Ascending aorta (tissue), 2 donors: ENCODE measurements at regions not wholly inside any gene's neighbourhood (a gene's known extent, or its start where the extent isn't known, plus 50 kb on each side); places are given as distances from the start of the nearest gene placed in this dataset.

ENCODE experiments used
- DNase-seq, 2 donors: peaks; one replicate each; pipeline ENCODE4 v3.0.0-alpha.2; 2019; ENCODE audit warnings: low spot score in 2 of 2
- H3K27ac ChIP-seq, 2 donors: fragments of 200-600 bp; sonication (generic); one replicate each; pipeline ENCODE4 v1.5.1; 2016 to 2017; ENCODE audit warnings: mild to moderate bottlenecking in 1 of 2
- H3K27me3 ChIP-seq: fragments of 200-600 bp; sonication (generic); one replicate; pipeline ENCODE4 v1.5.1; 2017
- H3K36me3 ChIP-seq, 2 donors: fragments of 200-600 bp; sonication (generic); one replicate each; pipeline ENCODE4 v1.5.1; 2016
- H3K4me1 ChIP-seq, 2 donors: fragments of 200-600 bp; sonication (generic); one replicate each; pipeline ENCODE4 v1.5.1; 2016 to 2017; ENCODE audit warnings: mild to moderate bottlenecking in 1 of 2
- H3K4me3 ChIP-seq, 2 donors: fragments of 200-600 bp; sonication (generic); one replicate each; pipeline ENCODE4 v1.5.1; 2016 to 2017; ENCODE audit warnings: mild to moderate bottlenecking in 1 of 2
- H3K9me3 ChIP-seq, 2 donors: fragments of 200-600 bp; sonication (generic); one replicate each; pipeline ENCODE4 v1.5.1; 2016
- CTCF ChIP-seq, 3 experiments: fragments of 200-600 bp in 2 of 3; fragments of 450-650 bp in 1 of 3; sonication (generic) in 2 of 3; IDR thresholded peaks; one replicate each; pipeline ENCODE4 v1.5.1; 2016 to 2019; ENCODE audit warnings: antibody characterized with exemption in 3 of 3, mild to moderate bottlenecking in 1 of 3, moderate library complexity in 1 of 3
- intact Hi-C: fragments of 100-400 bp; cut with DNase I; formaldehyde crosslinking; loops from one replicate; pipeline ENCODE4 v1.15.1; 2023

GRCh38 chr20:55515832-55516231, 489.5 kb downstream of the CBLN4 start:
- H3K4me3 ChIP-seq: no peak overlapping the region
- intact Hi-C loops: no loop called here
- H3K27me3 ChIP-seq: no peaks in the 10 kb centered on the region
- no peaks in the 10 kb centered on the region for H3K4me1 ChIP-seq
- no peaks in the 10 kb centered on the region for H3K36me3 ChIP-seq
- TF ChIP-seq CTCF (IDR thresholded peaks at IDR 0.05): no peak
- no peak for DNase-seq
- no peak overlapping the region for H3K27ac ChIP-seq
- no peaks in the 10 kb centered on the region for H3K9me3 ChIP-seq

- no peak for DNase-seq
- H3K36me3 ChIP-seq: no peaks in the 10 kb centered on the region
- H3K4me1 ChIP-seq: no peaks in the 10 kb centered on the region
- H3K9me3 ChIP-seq: no peaks in the 10 kb centered on the region
- no peak for TF ChIP-seq CTCF (IDR thresholded peaks at IDR 0.05)
- no peaks in the 10 kb centered on the region for H3K27me3 ChIP-seq
- no peak overlapping the region for H3K4me3 ChIP-seq
- intact Hi-C loops: no loop called here
- H3K27ac ChIP-seq: no peak overlapping the region
These were observed 490.8 kb downstream of the CBLN4 start for GRCh38 chr20:55514531-55514930.

DNA sequence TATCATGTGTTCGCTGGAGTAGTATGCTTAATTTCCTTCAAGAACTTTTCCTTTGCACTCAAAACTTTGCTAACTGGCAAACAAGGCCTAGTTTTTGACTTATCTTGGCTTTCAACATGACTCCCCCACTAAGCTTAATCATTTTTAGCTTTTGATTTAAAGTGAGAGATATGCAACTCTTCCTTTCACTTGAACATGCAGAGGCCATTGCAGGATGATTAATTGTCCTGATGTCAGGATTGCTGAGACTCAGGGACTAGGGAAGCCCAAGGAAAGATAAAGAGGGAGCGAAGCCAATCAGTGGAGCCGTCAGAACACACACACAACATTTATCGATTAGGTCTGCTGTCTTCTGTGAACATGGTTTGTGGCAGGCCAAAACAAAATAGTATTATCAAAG, 491.4 kb downstream of the CBLN4 start:
- no peaks in the 10 kb centered on the region for H3K4me1 ChIP-seq
- TF ChIP-seq CTCF (IDR thresholded peaks at IDR 0.05): no peak
- H3K27ac ChIP-seq: no peak overlapping the region
- no peaks in the 10 kb centered on the region for H3K36me3 ChIP-seq
- no peaks in the 10 kb centered on the region for H3K27me3 ChIP-seq
- H3K9me3 ChIP-seq: no peaks in the 10 kb centered on the region
- DNase-seq: no peak
- no peak overlapping the region for H3K4me3 ChIP-seq
- intact Hi-C loops: no loop called here

DNA sequence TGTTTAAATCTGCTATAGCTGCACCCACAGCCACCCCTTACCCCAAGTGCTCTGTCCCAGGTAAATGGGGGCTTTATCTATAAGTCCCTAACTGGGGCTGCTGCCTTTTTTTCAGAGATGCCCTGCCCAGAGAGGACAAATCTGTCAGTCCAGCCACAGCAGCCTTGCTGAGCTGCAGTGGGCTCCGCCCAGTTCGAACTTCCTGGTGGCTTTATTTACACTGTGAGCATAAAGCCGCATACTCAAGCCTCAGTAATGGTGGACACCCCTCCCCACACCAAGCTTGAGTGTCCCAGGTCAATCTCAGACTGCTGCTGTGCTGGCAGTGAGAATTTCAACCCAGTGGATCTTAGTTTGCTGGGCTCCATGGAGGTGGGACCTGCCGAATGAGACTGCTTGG, 505.2 kb downstream of the CBLN4 start:
- no peak overlapping the region for H3K27ac ChIP-seq
- H3K4me1 ChIP-seq: no peaks in the 10 kb centered on the region
- TF ChIP-seq CTCF (IDR thresholded peaks at IDR 0.05): no peak
- intact Hi-C loops: no loop called here
- no peaks in the 10 kb centered on the region for H3K9me3 ChIP-seq
- no peak overlapping the region for H3K4me3 ChIP-seq
- H3K27me3 ChIP-seq: no peaks in the 10 kb centered on the region
- no peaks in the 10 kb centered on the region for H3K36me3 ChIP-seq
- DNase-seq: no peak

DNA sequence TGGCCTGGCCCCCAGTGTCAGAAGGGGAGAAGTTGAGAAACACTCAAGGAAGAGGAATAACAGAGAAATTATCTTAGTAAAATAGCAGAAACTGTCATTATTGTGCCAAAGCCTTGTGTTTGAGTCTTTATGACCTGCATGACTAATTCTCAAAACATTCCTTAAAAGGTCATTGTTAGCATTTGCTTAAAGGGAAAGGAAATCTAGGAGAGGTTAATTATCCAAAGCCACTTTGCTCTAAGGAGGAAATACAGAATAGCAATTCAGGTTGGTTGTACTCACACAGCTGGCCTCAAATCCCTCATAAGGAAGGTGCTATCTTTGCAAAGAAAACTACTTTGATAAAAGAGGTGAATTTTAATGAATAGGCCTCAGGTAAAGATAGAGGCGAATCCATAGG, 516.7 kb downstream of the CBLN4 start:
- no peaks in the 10 kb centered on the region for H3K36me3 ChIP-seq
- no peaks in the 10 kb centered on the region for H3K4me1 ChIP-seq
- H3K9me3 ChIP-seq: no peaks in the 10 kb centered on the region
- no peak overlapping the region for H3K27ac ChIP-seq
- intact Hi-C loops: no loop called here
- H3K4me3 ChIP-seq: no peak overlapping the region
- no peaks in the 10 kb centered on the region for H3K27me3 ChIP-seq
- no peak for TF ChIP-seq CTCF (IDR thresholded peaks at IDR 0.05)
- DNase-seq: no peak

DNA sequence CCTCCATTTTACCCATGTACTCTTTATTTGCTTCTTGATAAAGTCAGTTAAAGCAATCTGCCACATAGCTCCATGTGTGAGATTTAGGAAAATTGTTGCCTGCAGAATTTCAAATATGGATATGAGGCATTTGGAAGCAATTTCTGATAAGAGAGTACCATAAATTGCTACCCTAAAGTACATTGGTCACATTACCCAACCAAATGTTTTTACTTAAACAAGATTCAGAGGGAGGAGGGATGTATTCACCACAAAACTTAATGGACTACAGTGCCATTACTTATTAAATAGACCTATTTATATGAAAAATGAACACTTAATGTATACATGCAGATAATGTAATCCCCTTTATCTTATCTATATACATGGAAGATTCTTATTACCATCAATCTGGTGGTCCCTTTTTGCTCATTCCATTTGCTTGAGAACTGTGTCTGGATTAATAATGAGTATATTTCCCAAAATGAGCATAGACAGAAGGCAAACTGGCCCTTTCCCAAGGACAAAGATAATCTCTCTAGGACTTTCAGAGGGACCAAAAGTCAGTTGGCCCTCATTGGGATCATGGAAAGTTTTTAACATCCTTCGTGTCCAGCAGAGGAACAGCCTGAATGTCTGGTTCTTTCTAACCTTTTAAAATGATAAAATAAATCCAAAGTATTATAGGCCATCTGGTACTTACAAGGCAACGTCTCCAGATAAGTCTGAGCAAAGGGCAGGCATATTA, 526.4 kb downstream of the CBLN4 start:
- no peak for TF ChIP-seq CTCF (IDR thresholded peaks at IDR 0.05)
- no peaks in the 10 kb centered on the region for H3K36me3 ChIP-seq
- H3K27ac ChIP-seq: no peak overlapping the region
- no peak overlapping the region for H3K4me3 ChIP-seq
- DNase-seq: no peak
- H3K9me3 ChIP-seq: no peaks in the 10 kb centered on the region
- no peaks in the 10 kb centered on the region for H3K4me1 ChIP-seq
- intact Hi-C loops: no loop called here
- no peaks in the 10 kb centered on the region for H3K27me3 ChIP-seq
